ENCODE measurements at regions not wholly inside any gene's neighbourhood (a gene's known extent, or its start where the extent isn't known, plus 50 kb on each side); places are given as distances from the start of the nearest gene placed in this dataset.

GRCh38 chr13:90519157-90519556, 828.3 kb upstream of the MIR17HG start:
- no peak for DNase-seq

GRCh38 chr13:90526711-90527110, 820.8 kb upstream of the MIR17HG start:
- no peak for DNase-seq

- DNase-seq: no peak
These were observed 815.7 kb upstream of the MIR17HG start for GRCh38 chr13:90531744-90532143.

- no peak for DNase-seq
These were observed 814.5 kb upstream of the MIR17HG start for GRCh38 chr13:90532861-90533492.

- DNase-seq: no peak
These were observed 813.6 kb upstream of the MIR17HG start for GRCh38 chr13:90533866-90534265.

GRCh38 chr13:90534617-90535370, 812.7 kb upstream of the MIR17HG start:
- no peak for DNase-seq

GRCh38 chr13:90535421-90535820, 812.1 kb upstream of the MIR17HG start:
- no peak for DNase-seq

GRCh38 chr13:90538063-90538462, 809.4 kb upstream of the MIR17HG start:
- DNase-seq: no peak

- no peak for DNase-seq
These were observed 806.1 kb upstream of the MIR17HG start for GRCh38 chr13:90541346-90541745.

- no peak for DNase-seq
These were observed 804.5 kb upstream of the MIR17HG start for GRCh38 chr13:90542959-90543505.

- DNase-seq: no peak
These were observed 802.2 kb upstream of the MIR17HG start for GRCh38 chr13:90545070-90545840.

GRCh38 chr13:90547272-90547790, 800.2 kb upstream of the MIR17HG start:
- DNase-seq: no peak

- DNase-seq: no peak
These were observed 796.2 kb upstream of the MIR17HG start for GRCh38 chr13:90551253-90551652.

- no peak for DNase-seq
These were observed 794.8 kb upstream of the MIR17HG start for GRCh38 chr13:90552702-90553101.

- no peak for DNase-seq
These were observed 794.3 kb upstream of the MIR17HG start for GRCh38 chr13:90553159-90553558.

GRCh38 chr13:90557626-90558025, 789.9 kb upstream of the MIR17HG start:
- DNase-seq: no peak

GRCh38 chr13:90562443-90562842, 785.0 kb upstream of the MIR17HG start:
- DNase-seq: no peak

GRCh38 chr13:90564096-90564495, 783.4 kb upstream of the MIR17HG start:
- DNase-seq: no peak

GRCh38 chr13:90564566-90564965, 782.9 kb upstream of the MIR17HG start:
- DNase-seq: no peak

GRCh38 chr13:90565985-90566713, 781.3 kb upstream of the MIR17HG start:
- DNase-seq: peak in 1 of 2 donors; percentile 15

GRCh38 chr13:90568165-90568564, 779.3 kb upstream of the MIR17HG start:
- DNase-seq: no peak

GRCh38 chr13:90576067-90576466, 771.4 kb upstream of the MIR17HG start:
- no peak for DNase-seq

- DNase-seq: no peak
These were observed 769.8 kb upstream of the MIR17HG start for GRCh38 chr13:90577726-90578125.
